MM.1S (cell line): ENCODE measurements at regions not wholly inside any gene's neighbourhood (a gene's known extent, or its start where the extent isn't known, plus 50 kb on each side); places are given as distances from the start of the nearest gene placed in this dataset.
"Not testable (repeated sequence)": the region's sequence is repeated elsewhere in the genome, so short reads cannot be mapped to it uniquely, and the experiment has no call there.

ENCODE experiments used
- DNase-seq: peaks from one replicate; pipeline ENCODE4 v3.0.0-alpha.2; 2015
- H2AFZ ChIP-seq: fragments of 300-600 bp; sonication (generic); 2 replicates; pipeline ENCODE4 v1.6.0; 2016; ENCODE audit warnings: antibody characterized with exemption, low read length
- H3F3A ChIP-seq: fragments of 300-600 bp; sonication (generic); 2 replicates; pipeline ENCODE4 v1.6.1; 2016; ENCODE audit warnings: mild to moderate bottlenecking, antibody characterized with exemption, low read length, moderate library complexity, mixed read lengths; ENCODE audit not compliant: insufficient read depth
- H3K27ac ChIP-seq: fragments of 300-600 bp; sonication (generic); 2 replicates; pipeline ENCODE4 v1.5.1; 2016; ENCODE audit warnings: mild to moderate bottlenecking, low read length
- H3K27me3 ChIP-seq: fragments of 300-600 bp; sonication (generic); replicated peaks from 2 replicates; pipeline ENCODE4 v1.6.0; 2016; ENCODE audit warnings: low read length; ENCODE audit not compliant: insufficient read depth
- H3K36me3 ChIP-seq: fragments of 300-600 bp; sonication (generic); replicated peaks from 2 replicates; pipeline ENCODE4 v1.6.1; 2016; ENCODE audit warnings: mild to moderate bottlenecking, low read length, mixed read lengths; ENCODE audit not compliant: insufficient read depth
- H3K4me1 ChIP-seq: fragments of 300-600 bp; sonication (generic); 2 replicates; pipeline ENCODE4 v1.6.1; 2016; ENCODE audit warnings: low read length, mixed read lengths
- H3K4me2 ChIP-seq: fragments of 300-600 bp; sonication (generic); 2 replicates; pipeline ENCODE4 v1.6.0; 2016; ENCODE audit warnings: low read depth, low read length
- H3K4me3 ChIP-seq: fragments of 300-600 bp; sonication (generic); 2 replicates; pipeline ENCODE4 v1.5.1; 2016; ENCODE audit warnings: low read length, mixed read lengths
- H3K79me2 ChIP-seq: fragments of 300-600 bp; sonication (generic); 2 replicates; pipeline ENCODE4 v1.6.1; 2016; ENCODE audit warnings: mixed run types, low read length, mixed read lengths
- H3K9ac ChIP-seq: fragments of 300-600 bp; sonication (generic); 2 replicates; pipeline ENCODE4 v1.6.1; 2016; ENCODE audit warnings: low read length, mixed read lengths
- H3K9me2 ChIP-seq: fragments of 300-600 bp; sonication (generic); replicated peaks from 2 replicates; pipeline ENCODE4 v1.6.1; 2016; ENCODE audit warnings: mild to moderate bottlenecking, low read length, mixed read lengths; ENCODE audit not compliant: insufficient read depth
- H3K9me3 ChIP-seq: fragments of 300-600 bp; sonication (generic); replicated peaks from 2 replicates; pipeline ENCODE4 v1.6.1; 2016; ENCODE audit warnings: mild to moderate bottlenecking, low read length, mixed read lengths; ENCODE audit not compliant: insufficient read depth
- H4K20me1 ChIP-seq: fragments of 300-600 bp; sonication (generic); 2 replicates; pipeline ENCODE4 v1.6.1; 2016; ENCODE audit warnings: mild to moderate bottlenecking, low read length, moderate library complexity, mixed read lengths; ENCODE audit not compliant: insufficient read depth
- CTCF ChIP-seq: fragments of 300-600 bp; sonication (generic); IDR thresholded peaks from 2 replicates; pipeline ENCODE4 v1.5.1; 2016; ENCODE audit warnings: antibody characterized with exemption, low read length, mixed read lengths
- EZH2 ChIP-seq: fragments of 300-600 bp; sonication (generic); optimal IDR thresholded peaks from 2 replicates; pipeline ENCODE3; 2017; ENCODE audit warnings: low read depth, mild to moderate bottlenecking, antibody characterized with exemption, low read length, mixed read lengths
- EZH2phosphoT487 ChIP-seq: fragments of 300-600 bp; sonication (generic); IDR thresholded peaks from 2 replicates; pipeline ENCODE4 v1.6.1; 2018; ENCODE audit warnings: antibody characterized with exemption, low read length

- Histone ChIP-seq H3K79me2 (no peaks in the 10 kb centered on the region), H3K9me3 (no peaks in the 10 kb centered on the region), H3K9ac (no peak overlapping the region), H3K4me3 (no peak overlapping the region), H3K9me2 (no peaks in the 10 kb centered on the region), H3K27ac (no peak overlapping the region), H3K4me1 (no peaks in the 10 kb centered on the region), H3K4me2 (no peak overlapping the region), H2AFZ (no peak overlapping the region), H3K27me3 (no peaks in the 10 kb centered on the region; the same call in 1 of the 2 replicates), H4K20me1 (no peaks in the 10 kb centered on the region), H3K36me3 (no peaks in the 10 kb centered on the region), H3F3A (no peaks in the 10 kb centered on the region)
- TF ChIP-seq EZH2 (no peak), EZH2phosphoT487 (no peak), CTCF (no peak)
- no peak for DNase-seq
Observed at GRCh38 chr16:29204806-29205135, 201.7 kb downstream of the NPIPB11 start.

- H3F3A ChIP-seq, H3K4me2 ChIP-seq, H3K27ac ChIP-seq, H3K9me3 ChIP-seq, H3K79me2 ChIP-seq, H4K20me1 ChIP-seq, H3K27me3 ChIP-seq, H3K9me2 ChIP-seq, DNase-seq, H3K36me3 ChIP-seq, H3K4me1 ChIP-seq, H3K9ac ChIP-seq, H3K4me3 ChIP-seq, H2AFZ ChIP-seq: not testable (repeated sequence)
Observed at GRCh38 chr16:29203933-29204805, 202.3 kb downstream of the NPIPB11 start.

GRCh38 chr16:29203046-29203932 is 203.2 kb downstream of the NPIPB11 start:
- not testable (repeated sequence) for H3K4me3 ChIP-seq, H3K27me3 ChIP-seq, H3K27ac ChIP-seq, DNase-seq, H3F3A ChIP-seq, H3K4me1 ChIP-seq, H3K9me2 ChIP-seq, H2AFZ ChIP-seq, H3K79me2 ChIP-seq, H3K9me3 ChIP-seq, H4K20me1 ChIP-seq, H3K9ac ChIP-seq, H3K36me3 ChIP-seq, H3K4me2 ChIP-seq

GRCh38 chr16:29202642-29203041 is 203.9 kb downstream of the NPIPB11 start:
- not testable (repeated sequence) for H3K4me1 ChIP-seq, H3K4me3 ChIP-seq, H3K9ac ChIP-seq, H4K20me1 ChIP-seq, H2AFZ ChIP-seq, H3K36me3 ChIP-seq, H3K9me3 ChIP-seq, H3F3A ChIP-seq, DNase-seq, H3K27ac ChIP-seq, H3K9me2 ChIP-seq, H3K4me2 ChIP-seq, H3K79me2 ChIP-seq, H3K27me3 ChIP-seq

- not testable (repeated sequence) for H3K9ac ChIP-seq, H3K4me2 ChIP-seq, DNase-seq, H3K9me2 ChIP-seq, H3F3A ChIP-seq, H3K4me3 ChIP-seq, H3K4me1 ChIP-seq, H2AFZ ChIP-seq, H3K79me2 ChIP-seq, H4K20me1 ChIP-seq, H3K27me3 ChIP-seq, H3K36me3 ChIP-seq, H3K27ac ChIP-seq, H3K9me3 ChIP-seq
Observed at GRCh38 chr16:29202025-29202632, 204.4 kb downstream of the NPIPB11 start.

GRCh38 chr16:29201296-29202024 is 205.1 kb downstream of the NPIPB11 start:
- H3K27ac ChIP-seq, DNase-seq, H2AFZ ChIP-seq, H3K36me3 ChIP-seq, H3K4me3 ChIP-seq, H3K4me2 ChIP-seq, H3K9ac ChIP-seq, H3K4me1 ChIP-seq, H3F3A ChIP-seq, H3K9me2 ChIP-seq, H3K79me2 ChIP-seq, H3K9me3 ChIP-seq, H4K20me1 ChIP-seq, H3K27me3 ChIP-seq: not testable (repeated sequence)
